ENCODE measurements at regions not wholly inside any gene's neighbourhood (a gene's known extent, or its start where the extent isn't known, plus 50 kb on each side); places are given as distances from the start of the nearest gene placed in this dataset.
"Not testable (repeated sequence)": the region's sequence is repeated elsewhere in the genome, so short reads cannot be mapped to it uniquely, and the experiment has no call there.

DNA sequence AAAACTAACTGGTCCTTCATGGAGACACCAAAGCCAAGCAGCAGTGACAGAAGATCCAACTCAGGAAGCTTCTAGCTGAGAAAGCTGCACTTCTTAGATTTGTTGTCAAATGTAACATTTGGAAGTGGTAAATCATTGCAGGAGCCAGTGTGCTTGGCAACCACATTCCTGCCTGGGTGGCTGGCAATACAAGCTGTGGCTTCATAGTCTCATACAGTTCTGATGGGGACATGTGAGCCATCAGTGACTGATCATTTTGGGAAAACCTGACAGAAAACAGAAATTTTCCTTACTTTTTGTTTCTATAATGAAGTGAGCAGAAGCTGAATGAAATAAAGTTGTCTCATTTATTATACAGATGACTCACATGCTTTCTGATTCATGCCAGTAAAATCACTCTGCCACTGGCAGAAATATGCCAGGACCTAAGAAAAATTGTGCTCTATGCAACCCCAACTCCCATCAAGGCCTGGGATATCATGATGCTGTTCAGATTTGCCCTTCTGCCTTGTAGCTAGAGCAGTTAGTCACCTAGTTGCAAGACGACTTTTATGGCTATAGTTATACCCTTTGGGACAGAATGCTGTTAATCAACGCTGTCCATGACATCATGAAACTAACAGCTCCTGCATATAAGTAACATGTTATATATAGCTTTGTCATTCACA lies 508.1 kb downstream of the ADCYAP1 start:
- no peak for DNase-seq (ENCODE audit: low read depth, low spot score)

DNA sequence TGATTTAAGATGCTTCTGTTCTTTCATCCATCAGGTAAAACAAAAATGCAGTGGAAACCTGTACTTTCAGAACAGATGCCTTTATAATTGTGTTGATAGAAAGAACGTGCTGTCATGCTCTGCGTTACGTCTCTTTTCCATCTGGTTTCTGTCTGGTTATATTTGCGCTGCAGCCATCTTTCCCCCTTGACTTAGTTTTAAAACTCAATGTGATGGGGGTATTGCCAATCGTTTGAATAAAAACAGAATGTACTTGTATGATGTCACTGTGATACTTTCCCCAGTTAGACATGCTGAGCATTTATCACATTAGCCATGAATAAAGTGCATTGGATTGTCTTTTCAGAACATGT lies 508.6 kb downstream of the ADCYAP1 start:
- no peak for DNase-seq (ENCODE audit: low read depth, low spot score)

DNA sequence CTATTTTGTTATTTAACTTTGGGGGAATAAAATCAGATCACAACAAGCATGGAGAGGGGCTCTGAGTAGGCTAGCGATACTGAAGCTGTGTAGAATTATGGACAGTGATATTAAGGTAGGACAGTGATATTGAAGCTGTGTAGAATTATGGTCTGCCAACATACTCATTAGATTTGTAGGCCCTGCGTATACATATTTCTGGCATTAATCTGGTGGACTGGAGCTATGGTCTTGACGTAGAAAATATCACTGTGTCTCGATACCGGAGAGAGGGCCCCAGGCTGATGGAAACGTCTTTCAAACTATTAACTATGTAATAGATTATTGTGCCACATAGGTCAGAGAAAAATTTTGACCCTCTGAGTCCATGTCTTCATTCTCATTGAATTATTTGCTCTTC lies 511.4 kb downstream of the ADCYAP1 start:
- no peak for DNase-seq (ENCODE audit: low read depth, low spot score)

DNA sequence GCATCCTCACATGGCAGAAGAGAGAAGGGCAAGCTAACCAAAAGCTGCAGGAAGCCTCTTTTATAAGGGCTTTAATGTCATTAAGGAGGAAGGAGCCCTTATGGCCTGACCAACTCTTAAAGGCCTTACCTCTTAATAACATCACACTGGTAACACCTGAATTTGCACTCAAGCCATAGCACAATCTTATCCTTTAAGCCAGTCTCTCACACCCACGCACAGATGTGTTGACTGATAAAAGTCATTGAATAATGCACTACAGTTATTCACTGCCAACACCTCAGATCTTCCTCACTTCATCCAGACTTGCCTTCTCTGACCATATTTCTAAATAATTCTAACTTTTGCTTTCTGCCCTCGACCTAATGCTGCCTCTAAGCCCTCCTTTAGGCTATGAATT lies 516.8 kb downstream of the ADCYAP1 start:
- DNase-seq (ENCODE audit: low read depth, low spot score) = no peak

DNA sequence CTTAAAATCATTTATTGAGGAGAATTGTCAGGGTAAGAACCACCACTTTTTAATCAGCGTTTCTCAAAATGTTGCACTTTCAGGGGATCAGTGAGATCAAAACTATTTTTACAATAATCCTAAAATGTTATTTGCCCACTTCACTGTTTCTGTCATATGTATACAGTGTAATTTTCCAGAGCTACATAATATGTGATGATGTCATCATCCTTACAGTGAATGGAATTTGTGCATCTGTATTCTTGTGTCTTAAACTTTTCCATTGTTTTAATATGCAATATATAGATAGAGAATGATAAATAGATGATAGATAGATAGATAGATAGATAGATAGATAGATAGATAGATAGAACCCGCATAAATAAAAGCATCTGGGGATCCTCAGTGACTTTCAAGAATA lies 518.0 kb downstream of the ADCYAP1 start:
- no peak for DNase-seq (ENCODE audit: low read depth, low spot score)

DNA sequence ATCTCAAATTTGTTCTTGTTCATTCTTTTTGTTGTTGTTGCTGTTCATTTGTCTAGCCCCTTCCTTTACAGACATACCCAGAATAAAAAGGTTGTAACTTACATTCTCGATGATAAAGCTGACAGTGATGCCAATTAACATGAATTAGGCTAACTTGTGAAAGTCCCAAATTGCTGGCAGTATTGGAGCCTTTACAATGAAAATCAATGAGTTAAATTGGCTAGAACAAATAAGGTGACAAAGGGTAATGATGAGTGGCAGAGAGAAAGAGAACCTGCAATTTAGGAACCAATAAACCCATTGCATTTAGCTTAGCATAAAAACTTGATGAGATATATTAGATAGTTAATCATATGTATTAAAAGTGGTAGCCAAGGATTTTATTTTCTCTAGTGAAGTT lies 521.0 kb downstream of the ADCYAP1 start:
- DNase-seq (ENCODE audit: low read depth, low spot score) = no peak

DNA sequence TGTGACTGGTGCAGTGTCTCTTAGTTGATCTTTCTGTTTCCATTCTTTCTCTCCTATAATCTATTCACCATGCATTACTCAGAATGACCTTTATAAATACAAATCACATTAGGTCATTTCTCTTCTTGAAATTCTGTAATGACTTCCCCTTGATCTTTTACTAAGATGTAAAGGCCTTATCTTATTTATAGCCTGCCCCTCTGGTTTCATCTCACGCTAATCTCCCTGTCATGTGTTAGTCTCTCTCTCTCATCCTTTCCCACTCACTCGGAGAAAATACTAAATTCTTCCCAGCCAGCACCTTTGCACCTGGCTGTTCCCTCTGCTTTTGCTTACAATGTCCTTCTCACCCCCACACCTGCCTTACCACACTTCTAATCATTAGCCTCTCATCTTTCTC lies 530.8 kb downstream of the ADCYAP1 start:
- DNase-seq (ENCODE audit: low read depth, low spot score) = no peak

DNA sequence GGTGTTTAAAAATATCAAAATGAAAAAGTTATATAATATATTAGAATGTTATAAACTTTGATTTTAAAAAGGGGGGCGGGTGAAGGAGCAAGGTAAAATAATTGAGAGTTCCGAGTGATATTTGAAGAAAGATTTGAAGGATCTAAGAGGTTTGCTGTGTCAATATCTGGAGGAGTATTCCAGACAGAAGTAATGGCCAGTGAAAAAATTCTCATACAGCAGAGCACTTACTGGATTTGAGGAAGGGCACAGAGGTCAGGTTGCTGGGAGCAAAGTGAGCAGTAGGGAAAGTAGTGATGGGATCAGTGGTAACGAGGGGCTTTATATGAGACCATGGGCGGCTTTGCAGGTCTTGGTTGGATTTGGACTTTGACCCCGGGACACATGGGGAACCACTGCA lies 531.5 kb downstream of the ADCYAP1 start:
- DNase-seq (ENCODE audit: low read depth, low spot score) = no peak

DNA sequence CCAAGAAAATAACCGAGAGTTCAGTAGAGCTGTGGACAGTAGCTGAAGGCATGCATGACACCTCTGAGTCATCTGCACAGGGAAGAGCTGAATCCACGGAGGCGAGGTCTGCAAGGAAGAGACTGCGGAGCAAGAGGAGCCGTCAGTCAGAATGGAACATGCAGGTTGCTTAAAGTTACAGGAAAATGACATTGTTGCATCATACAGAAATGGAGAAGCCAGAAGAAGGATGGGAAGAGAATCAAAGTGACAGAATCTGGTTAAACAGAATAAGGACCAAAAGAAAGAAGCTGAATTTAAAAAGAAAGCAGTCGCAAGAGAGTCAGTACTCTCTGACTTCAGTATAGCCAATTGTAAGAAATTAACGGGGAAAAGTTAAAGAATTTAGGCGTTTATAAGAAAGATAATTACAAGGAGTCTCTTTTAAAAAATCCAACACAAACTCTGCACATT lies 533.8 kb downstream of the ADCYAP1 start:
- no peak for DNase-seq (ENCODE audit: low read depth, low spot score)

DNA sequence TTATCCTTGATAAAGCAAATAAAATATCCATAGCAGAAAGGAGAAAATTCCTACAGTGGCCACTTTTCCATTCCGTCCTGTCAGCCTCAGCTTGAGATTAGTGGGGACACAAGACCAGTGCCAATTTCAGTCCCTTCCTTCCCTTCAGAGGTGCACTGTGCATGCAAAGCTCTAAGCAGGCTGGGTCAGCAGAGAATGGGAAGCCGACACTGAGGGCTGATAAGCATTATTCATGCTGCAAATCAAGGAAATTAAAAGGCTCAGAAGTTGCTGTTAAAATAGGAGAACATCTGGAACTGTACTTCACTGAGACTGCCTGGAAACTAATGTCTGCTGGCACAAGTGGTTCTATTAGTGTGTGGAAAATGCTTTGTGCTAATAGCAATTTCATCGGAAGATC lies 534.3 kb downstream of the ADCYAP1 start:
- DNase-seq (ENCODE audit: low read depth, low spot score) = no peak

DNA sequence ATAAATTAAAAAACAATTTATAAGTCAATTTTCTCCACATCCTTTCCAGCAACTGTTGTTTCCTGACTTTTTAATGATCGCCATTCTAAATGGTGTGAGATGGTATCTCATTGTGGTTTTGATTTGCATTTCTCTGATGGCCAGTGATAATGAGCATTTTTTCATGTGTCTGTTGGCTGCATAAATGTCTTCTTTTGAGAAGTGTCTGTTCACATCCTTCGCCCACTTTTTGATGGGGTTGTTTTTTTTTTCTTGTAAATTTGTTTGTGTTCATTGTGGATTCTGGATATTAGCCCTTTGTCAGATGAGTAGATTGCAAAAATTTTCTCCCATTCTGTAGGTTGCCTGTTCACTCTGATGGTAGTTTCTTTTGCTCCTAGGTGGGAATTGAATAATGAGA lies 539.4 kb downstream of the ADCYAP1 start:
- not testable (repeated sequence) for DNase-seq (ENCODE audit: low read depth, low spot score)

DNA sequence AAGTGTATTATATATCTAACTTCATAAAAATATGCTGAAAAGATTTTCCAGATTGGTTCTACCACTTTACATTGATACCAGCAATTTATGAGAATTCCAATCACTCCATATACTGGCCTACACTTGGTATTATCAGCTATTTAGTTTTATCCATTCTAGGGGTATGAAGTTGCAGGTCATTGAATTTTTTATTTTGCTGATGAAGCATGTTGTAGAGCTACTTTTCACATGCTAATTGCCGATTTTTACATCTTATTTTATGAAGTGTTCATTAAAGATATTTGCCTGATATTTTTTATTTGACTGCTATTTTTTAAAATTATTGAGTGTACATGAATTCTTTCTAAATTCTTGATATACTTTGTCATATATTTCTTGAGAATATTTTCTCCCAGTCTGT lies 542.1 kb downstream of the ADCYAP1 start:
- no peak for DNase-seq (ENCODE audit: low read depth, low spot score)

DNA sequence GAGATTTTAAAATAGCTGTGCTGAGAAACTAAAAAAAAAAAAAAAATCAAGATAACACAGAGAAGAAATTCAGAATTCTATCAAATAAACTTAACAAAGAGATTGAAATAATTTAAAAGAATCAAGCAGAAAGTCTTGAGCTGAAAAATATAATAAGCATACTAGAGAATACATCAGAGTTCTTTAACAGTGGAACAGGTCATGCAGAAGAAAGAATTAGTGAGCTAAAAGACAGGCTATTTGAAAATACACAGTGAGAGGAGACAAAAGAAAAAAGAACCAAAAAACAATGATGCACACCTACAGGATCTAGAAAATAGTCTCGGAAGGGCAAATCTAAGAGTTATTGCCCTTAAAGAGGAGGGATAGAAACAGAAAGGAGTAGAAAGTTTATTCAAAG lies 548.1 kb downstream of the ADCYAP1 start:
- DNase-seq (ENCODE audit: low read depth, low spot score) = no peak

DNA sequence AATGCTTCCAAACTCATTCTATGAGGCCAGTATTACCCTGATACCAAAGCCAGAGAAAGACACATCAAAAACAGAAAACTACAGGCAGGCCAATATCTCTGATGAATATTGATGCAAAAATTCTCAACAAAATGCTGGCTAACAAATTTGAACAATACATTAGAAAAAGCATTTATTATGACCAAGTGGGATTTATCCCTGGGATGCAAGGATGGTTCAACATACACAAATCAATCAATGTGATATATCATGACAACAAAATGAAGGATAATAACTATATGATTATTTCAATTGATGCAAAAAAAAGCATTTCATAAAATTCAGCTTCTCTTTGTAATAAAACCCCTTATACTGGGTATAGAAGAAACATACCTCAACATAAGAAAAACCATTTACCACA lies 550.9 kb downstream of the ADCYAP1 start:
- no peak for DNase-seq (ENCODE audit: low read depth, low spot score)

DNA sequence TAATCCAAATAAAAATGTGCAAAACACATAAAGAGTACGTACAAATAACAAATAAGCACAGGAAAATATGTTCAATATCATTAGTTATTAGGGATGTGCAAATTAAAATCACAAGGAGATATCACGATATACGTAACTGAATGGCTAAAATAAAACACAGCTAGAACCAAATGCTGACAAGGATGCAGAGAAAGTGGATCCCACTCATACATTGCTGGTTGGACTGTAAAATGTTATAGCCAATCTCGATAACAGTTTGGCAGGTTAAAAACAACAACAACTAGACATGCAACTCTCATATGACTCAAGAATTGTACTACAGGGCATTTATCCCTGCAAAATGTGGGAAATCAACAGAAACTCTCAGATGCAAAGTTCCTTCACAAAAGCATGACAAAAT lies 553.9 kb downstream of the ADCYAP1 start:
- no peak for DNase-seq (ENCODE audit: low read depth, low spot score)

DNA sequence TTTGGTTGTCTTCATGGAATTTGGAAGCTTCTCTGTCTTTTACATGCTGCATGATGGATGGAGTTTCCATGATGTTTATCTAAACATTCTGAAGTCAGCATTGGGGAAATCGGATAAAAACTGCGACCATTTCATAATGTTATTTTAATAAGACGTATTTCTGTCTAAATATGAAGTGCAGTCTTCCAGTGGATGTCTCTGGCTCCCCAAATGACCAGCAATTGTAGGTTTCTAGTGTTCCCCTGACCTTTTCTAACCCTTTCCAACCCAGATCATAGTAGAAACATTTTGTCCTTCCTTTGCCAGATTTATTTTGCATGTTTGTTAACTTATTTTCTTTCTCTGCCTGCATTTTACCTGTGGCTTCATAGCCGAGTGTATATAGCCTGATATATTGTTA lies 559.3 kb downstream of the ADCYAP1 start:
- no peak for DNase-seq (ENCODE audit: low read depth, low spot score)

DNA sequence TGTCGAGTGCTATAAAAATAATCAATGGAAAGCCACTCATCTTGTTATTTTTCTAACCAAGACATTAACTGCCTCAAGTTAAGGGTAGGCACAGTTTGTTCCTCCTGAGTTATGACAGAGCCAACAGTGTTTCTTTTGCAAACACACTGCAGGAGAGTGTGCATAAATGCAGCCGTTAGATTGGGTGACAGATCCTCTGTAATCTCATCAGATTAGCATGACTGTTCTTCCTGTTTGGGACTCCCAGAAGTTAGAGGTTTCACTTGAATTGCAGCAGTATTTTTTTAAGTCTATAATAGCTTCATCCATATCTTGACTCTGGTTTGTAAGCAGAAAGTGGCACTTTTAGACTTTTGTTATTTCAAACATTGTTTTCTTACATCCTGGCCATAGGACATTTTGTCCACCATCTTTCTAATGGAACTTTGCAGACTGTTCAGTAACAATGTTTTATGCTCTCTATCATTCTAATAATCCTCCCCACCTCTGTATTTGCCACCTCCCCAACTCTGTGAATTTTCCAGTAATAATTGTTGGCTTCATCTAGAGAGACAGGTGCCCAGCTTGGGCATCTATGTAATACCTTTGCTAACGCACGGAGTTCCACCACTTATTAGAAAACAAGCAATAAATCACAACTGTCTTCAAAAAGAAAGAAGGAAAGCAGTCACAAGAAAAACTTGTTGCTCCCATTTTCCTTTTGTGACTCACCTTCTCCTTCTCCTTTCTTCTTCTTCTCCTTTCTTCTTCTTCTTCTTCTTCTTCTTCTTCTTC lies 560.0 kb downstream of the ADCYAP1 start:
- DNase-seq (ENCODE audit: low read depth, low spot score) = no peak

DNA sequence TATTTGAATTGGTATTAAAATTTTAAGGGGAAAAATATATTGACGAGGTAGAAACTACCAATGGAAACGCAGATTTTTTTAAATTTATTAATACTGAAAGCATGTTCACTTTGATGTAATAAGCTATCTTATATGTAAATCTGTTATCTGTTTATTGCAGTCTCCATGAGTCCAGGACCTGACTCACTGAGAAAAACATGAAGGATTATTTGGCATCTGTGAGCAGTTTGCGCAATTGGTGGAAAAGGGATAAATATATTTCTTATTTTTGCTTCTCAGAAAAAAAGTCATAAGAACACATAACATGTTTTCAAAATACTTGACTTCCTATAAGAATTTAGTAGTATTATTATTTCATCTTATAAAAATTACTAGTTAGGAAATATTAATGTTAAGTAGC lies 561.4 kb downstream of the ADCYAP1 start:
- no peak for DNase-seq (ENCODE audit: low read depth, low spot score)

DNA sequence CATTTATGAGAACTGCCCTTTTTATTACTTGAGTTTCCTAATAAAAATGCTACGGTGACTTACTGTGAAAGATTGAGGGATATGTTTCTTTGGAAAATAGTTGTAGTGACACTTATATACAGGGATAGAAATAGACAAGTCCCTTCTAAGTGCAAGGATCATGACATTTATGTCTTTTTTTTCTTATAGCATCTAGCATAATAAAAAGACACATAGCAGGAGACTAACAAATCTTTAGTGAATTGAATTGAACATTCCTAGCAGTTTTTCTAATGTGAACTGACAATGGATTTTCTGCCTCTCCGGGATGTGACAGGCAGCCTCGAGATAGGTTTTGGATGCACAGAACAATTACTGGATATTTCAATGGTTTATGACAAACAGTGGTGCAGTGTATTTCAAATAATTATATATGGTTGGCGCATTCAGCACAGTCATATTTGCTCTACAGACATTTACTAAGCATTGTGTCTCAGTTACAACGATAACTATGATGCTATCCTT lies 562.8 kb downstream of the ADCYAP1 start:
- DNase-seq (ENCODE audit: low read depth, low spot score) = no peak

DNA sequence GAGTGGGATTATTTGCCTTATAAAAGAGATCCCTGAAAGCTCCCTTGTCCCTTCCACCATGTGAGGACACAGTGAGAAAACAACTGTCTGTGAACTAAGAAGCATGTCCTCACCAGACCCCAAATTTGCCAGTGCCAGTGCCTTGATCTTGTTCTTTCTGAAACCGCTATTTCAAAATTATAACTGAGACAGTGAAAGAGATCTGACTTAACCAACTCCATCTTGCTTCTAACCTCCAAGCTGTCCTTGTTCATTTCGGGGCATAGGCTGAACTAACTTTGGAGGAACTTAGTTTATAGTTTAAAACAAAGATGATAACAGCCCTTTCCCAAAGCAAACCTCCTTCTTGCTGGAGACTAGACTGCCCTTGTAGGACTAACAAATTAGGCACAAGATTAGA lies 563.9 kb downstream of the ADCYAP1 start:
- no peak for DNase-seq (ENCODE audit: low read depth, low spot score)

DNA sequence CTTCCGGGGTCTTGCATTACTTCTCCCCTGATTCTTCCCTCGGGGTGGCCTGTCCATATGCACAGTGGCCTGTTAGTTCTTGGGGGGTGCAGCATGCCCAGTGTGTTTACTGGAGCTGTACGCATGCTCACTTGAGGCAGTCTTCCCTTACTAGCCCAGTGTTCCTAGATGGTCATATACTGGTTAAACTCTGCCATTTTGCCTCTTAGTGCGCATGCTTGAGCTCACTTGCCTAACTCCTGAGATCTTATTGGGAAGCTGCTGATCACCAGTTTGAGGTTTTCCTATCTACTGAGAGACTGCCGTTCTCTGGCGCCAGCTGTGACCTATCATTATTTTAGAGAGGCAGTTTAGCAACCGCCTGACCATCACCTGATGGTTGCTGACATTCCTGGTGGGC lies 571.2 kb downstream of the ADCYAP1 start:
- no peak for DNase-seq (ENCODE audit: low read depth, low spot score)

DNA sequence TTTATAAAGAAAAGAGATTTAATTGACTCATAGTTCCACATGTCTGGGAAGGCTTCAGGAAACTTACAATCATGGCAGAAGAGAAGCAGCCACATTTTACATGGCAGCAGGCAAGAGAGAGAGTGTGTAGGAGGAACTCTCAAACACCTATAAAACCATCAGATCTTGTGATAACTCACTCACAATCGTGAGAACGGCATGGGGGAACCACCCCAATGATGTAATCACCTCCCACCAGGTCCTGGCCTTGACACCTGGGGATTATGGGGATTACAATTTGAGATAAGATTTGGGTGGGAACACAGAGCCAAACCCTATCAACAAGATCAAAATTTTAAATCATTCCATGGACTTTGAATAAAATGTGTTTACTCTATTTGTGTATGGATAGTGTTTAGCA lies 575.6 kb downstream of the ADCYAP1 start:
- no peak for DNase-seq (ENCODE audit: low read depth, low spot score)

DNA sequence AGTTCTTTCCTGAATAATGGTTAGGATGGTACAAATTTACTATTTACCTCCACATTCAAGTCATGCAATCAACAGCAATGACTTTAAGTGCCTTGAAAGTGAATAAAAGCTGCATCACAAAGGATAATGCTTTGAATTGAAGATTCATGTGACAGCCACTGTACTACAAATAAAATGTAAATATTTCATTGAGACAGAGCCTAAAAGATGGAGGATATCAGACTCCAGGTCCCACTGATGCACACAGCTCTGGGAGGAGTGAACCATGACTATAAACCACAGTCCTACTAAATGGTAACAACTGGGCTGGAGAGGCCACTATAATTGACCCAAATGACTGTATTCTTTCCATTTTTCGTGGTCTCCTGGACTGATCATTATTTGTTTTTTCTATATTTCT lies 576.9 kb downstream of the ADCYAP1 start:
- DNase-seq (ENCODE audit: low read depth, low spot score) = no peak
